ENCODE measurements at regions not wholly inside any gene's neighbourhood (a gene's known extent, or its start where the extent isn't known, plus 50 kb on each side); places are given as distances from the start of the nearest gene placed in this dataset.

GRCh38 chr6:71114544-71114943 lies 157.7 kb upstream of the B3GAT2 start:
- no peaks in the 10 kb centered on the region for H3K9me3 ChIP-seq
- H3K27ac ChIP-seq = no peak overlapping the region
- no peaks in the 10 kb centered on the region for H3K27me3 ChIP-seq
- in situ Hi-C loops (cut with MboI; ENCODE audit: low sequenced_read_pairs in 4 of 4) = no loop called here
- H3K4me1 ChIP-seq = no peaks in the 10 kb centered on the region
- no peaks in the 10 kb centered on the region for H3K36me3 ChIP-seq
- H3K4me3 ChIP-seq = no peak overlapping the region
- TF ChIP-seq POLR2A (IDR thresholded peaks at IDR 0.05) = no peak
- no peak for TF ChIP-seq CTCF (IDR thresholded peaks at IDR 0.05 in 4 of 5, conservative IDR thresholded peaks at IDR 0.05 in 1 of 5)
- DNase-seq = no peak
- no peak for ATAC-seq
- intact Hi-C loops (cut with DNase I; ENCODE audit: low total_unique reads) = no loop called here

- in situ Hi-C loops (cut with MboI; ENCODE audit: low sequenced_read_pairs in 4 of 4) (no loop called here), intact Hi-C loops (cut with DNase I; ENCODE audit: low total_unique reads) (no loop called here)
- no peak for DNase-seq
These were observed 158.1 kb upstream of the B3GAT2 start for GRCh38 chr6:71114986-71115385.

GRCh38 chr6:71119560-71119959 lies 162.7 kb upstream of the B3GAT2 start:
- TF ChIP-seq POLR2A (IDR thresholded peaks at IDR 0.05) (no peak), CTCF (IDR thresholded peaks at IDR 0.05 in 4 of 5, conservative IDR thresholded peaks at IDR 0.05 in 1 of 5) (no peak)
- Histone ChIP-seq H3K9me3 (no peaks in the 10 kb centered on the region), H3K4me1 (no peaks in the 10 kb centered on the region), H3K4me3 (no peak overlapping the region), H3K36me3 (no peaks in the 10 kb centered on the region), H3K27ac (no peak overlapping the region), H3K27me3 (no peaks in the 10 kb centered on the region)
- intact Hi-C loops (cut with DNase I; ENCODE audit: low total_unique reads) (no loop called here), in situ Hi-C loops (cut with MboI; ENCODE audit: low sequenced_read_pairs in 4 of 4) (no loop called here)
- DNase-seq (no peak), ATAC-seq (no peak)

More at GRCh38 chr6:71114986-71115385, 158.1 kb upstream of the B3GAT2 start:
- ATAC-seq = no peak
- no peaks in the 10 kb centered on the region for H3K4me1 ChIP-seq
- TF ChIP-seq POLR2A (IDR thresholded peaks at IDR 0.05) (no peak), CTCF (IDR thresholded peaks at IDR 0.05 in 4 of 5, conservative IDR thresholded peaks at IDR 0.05 in 1 of 5) (no peak)
- no peak overlapping the region for H3K27ac ChIP-seq
- no peaks in the 10 kb centered on the region for H3K9me3 ChIP-seq
- no peaks in the 10 kb centered on the region for H3K36me3 ChIP-seq
- no peak overlapping the region for H3K4me3 ChIP-seq
- H3K27me3 ChIP-seq = no peaks in the 10 kb centered on the region

GRCh38 chr6:71123051-71123450 lies 165.6 kb upstream of the OGFRL1 start:
- Histone ChIP-seq H3K27me3 (no peaks in the 10 kb centered on the region), H3K4me1 (no peaks in the 10 kb centered on the region), H3K36me3 (no peaks in the 10 kb centered on the region), H3K9me3 (no peaks in the 10 kb centered on the region), H3K27ac (no peak overlapping the region), H3K4me3 (no peak overlapping the region)
- TF ChIP-seq CTCF (IDR thresholded peaks at IDR 0.05 in 4 of 5, conservative IDR thresholded peaks at IDR 0.05 in 1 of 5) (no peak), POLR2A (IDR thresholded peaks at IDR 0.05) (no peak)
- ATAC-seq (no peak), DNase-seq (no peak)
- in situ Hi-C loops (cut with MboI; ENCODE audit: low sequenced_read_pairs in 4 of 4) (no loop called here), intact Hi-C loops (cut with DNase I; ENCODE audit: low total_unique reads) (no loop called here)

- Histone ChIP-seq H3K4me1 (no peaks in the 10 kb centered on the region), H3K36me3 (no peaks in the 10 kb centered on the region), H3K9me3 (no peaks in the 10 kb centered on the region), H3K4me3 (no peak overlapping the region), H3K27ac (no peak overlapping the region), H3K27me3 (no peaks in the 10 kb centered on the region)
- DNase-seq (no peak), ATAC-seq (no peak)
- intact Hi-C loops (cut with DNase I; ENCODE audit: low total_unique reads) = no loop called here
- no peak for TF ChIP-seq POLR2A (IDR thresholded peaks at IDR 0.05)
- TF ChIP-seq CTCF (IDR thresholded peaks at IDR 0.05 in 4 of 5, conservative IDR thresholded peaks at IDR 0.05 in 1 of 5) = no peak
- in situ Hi-C loops (cut with MboI; ENCODE audit: low sequenced_read_pairs in 4 of 4) = no loop called here
These were observed 164.3 kb upstream of the OGFRL1 start for GRCh38 chr6:71124340-71124739.
